GM19395 (cell line): ENCODE measurements at regions not wholly inside any gene's neighbourhood (a gene's known extent, or its start where the extent isn't known, plus 50 kb on each side); places are given as distances from the start of the nearest gene placed in this dataset.
"Not testable (repeated sequence)": the region's sequence is repeated elsewhere in the genome, so short reads cannot be mapped to it uniquely, and the experiment has no call there.

Source experiments
- ATAC-seq: cut with Tn5 transposase; IDR thresholded peaks from one replicate; pipeline ENCODE4 v1.9.1; 2021; ENCODE audit warnings: mild to moderate bottlenecking, moderate library complexity; ENCODE audit not compliant: unreplicated experiment

DNA sequence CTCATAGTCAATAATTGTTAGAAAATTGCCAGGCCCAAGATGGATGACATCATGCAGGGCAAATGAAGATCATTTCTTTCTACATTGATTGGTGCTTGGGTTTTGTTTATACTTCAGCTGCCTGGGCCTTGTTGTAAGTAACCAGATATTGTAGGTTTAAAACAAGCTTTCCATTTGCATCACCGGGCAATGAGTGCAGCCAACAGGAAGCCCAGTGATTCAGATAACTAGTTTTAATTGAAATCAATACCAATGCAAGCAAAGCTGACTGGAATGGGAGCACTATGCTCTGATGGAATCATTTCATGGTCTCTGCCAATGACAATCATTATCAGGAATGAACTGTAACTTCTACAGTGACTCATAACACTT is 279.3 kb downstream of the DUSP6 start:
- no peak for ATAC-seq

DNA sequence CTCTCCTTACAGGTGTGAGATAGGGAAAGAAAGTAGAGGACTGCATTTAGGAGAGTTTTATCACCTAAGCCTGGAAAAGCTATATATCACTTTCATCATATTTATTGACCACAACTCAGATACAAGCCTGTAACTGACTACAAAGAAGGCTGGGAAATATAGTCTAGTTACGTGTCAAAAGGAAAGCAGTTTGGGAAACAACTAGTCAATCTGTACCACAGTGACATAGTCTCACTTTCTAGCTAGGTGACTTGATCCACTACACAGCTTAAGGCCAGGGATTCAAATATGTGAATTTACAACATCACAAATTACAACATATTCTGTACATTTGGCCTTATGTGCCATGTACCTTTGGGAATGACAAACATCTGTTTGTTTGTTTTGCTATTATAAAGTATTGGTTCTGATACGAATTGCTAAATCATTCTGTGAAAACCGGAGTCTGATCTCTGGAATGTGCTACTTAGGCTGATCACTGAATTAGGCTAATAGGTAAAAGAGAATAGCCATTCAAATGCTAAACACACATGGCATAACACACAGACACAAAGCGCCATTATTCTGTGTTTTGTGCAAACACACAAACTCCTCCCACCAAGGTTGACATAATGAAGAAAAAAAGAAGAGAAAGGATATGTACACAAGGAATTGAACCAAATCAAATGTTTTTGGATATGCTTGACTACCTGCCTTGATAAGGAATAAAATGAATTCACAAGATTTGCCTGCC is 279.8 kb downstream of the DUSP6 start:
- ATAC-seq, result no peak

DNA sequence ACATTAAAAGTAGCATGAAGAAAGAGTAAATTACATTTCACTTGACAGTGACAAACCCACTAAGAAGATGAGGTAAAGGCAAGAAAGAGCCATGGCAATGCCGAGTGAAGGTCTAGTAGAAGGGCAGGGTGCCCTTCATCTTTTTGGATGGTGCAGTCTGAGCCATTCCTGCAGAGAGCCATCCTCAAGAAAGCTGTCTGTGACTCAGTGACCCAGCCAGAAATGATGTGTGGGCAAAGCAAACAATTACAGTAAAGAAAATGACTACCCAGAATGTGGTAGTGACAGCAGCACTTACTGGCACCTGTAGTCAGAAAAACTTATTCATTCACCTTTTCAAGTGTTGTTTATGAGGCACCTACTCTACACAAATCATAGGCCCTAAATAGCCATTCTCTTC is 281.7 kb downstream of the DUSP6 start:
- ATAC-seq, result no peak

DNA sequence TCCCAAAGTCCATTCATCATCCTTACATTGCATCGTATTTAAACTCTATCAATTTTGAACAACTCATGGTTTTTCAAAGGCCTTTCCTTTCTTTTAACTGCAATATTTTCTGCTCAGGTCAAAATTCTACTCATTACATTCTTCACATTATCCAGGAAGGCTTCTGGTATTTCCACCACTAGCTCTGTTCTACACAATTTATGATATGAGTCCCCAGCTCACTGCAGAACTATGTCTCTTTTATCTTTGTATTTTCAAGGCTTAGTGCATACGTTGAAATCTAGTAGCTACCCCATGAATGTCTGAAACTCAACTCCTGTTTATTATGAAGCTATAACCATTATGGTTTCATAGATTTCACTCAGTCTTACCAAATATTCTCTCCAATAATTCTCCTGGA is 282.9 kb downstream of the DUSP6 start:
- ATAC-seq, result no peak

DNA sequence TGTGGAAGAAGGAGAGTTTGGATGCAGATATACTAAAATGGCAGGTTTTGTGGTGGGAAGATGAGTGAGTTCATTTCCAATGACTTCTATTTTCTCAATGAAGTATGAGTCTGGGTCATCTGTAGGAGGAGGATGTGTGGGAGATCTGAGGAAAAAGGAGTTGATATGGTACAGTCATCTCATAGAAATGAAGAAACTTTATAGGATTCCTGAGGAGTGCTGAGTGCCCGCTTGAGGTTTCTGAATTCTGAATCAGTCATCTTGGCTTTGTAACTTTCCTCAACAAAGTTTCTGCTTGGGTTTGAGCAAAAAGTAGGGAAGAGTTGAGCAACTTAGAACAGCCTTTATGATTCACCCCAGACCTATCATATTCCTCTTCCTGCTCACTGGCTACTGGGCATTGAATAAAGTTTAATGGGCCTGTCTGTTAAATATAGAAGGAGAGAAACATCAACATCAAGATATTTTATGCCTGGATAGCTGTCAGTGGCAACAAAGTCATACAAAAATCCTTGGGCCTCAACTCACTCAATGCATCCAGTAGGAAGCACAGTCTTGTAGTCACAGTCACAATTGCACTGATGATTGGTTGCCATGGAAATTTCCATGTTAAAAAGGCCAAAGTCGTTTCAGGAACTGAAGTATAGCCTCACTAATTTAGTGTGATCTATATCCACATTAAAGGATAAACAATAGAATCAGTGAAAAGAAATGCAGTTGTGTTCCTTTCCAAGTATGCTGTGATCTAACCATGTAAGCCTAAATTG is 284.7 kb downstream of the DUSP6 start:
- no peak for ATAC-seq

DNA sequence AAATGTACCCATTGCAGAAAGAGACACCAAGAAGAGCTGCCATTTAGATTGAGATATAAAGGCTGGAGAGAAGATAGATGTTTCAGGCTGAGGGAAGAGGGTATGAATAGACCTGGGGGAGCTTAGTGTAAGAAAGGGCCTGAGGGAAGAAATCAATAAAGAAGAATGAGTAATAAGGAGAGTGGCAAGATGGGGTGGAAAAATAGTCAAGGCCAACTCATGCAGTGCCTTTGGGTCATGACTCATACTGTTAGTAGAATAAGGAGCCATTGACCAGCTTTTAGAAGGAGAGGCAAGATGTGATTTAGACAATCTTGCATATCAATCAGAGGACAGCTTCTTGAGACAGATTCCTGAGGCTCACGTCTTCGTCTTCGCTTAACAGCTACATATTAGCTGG is 287.5 kb downstream of the DUSP6 start:
- ATAC-seq, result no peak

DNA sequence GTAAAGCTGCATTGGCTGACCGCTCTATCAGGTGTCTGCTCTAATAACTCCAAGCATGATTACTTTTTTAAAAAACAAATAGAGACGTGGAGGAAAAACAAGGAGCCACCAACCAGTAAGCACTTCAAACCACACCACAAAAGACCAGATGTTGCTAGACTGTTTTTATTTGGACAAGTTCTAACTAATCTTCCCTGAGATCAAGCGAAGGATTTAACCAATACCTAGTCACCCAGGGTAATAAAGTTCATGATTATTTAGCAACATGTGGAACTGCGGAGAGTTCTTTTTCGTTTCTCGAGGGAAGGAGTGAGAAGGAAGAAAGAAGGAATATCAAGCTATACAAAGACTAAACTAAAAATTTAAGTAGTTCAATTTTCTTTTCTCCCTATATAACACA is 288.1 kb downstream of the DUSP6 start:
- ATAC-seq, result no peak

DNA sequence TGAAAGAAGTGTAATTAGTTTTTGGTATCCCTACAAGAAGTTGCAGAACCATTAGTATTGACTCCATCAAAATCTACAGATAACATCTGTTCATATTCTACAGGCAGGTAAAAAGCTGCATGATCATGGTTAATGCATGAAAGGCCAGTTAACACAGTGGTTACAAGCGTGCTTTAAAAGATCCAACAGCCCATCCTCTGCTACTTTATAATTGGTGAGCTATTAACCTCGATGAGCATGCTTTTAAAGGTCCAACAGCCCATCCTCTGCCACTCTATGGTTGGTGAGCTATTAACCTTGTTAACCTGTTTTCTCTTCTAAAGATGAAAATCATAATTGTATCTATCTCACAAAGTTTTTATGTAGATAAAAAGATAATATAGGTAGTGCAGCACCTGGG is 289.3 kb downstream of the DUSP6 start:
- ATAC-seq, result peak; percentile 73

DNA sequence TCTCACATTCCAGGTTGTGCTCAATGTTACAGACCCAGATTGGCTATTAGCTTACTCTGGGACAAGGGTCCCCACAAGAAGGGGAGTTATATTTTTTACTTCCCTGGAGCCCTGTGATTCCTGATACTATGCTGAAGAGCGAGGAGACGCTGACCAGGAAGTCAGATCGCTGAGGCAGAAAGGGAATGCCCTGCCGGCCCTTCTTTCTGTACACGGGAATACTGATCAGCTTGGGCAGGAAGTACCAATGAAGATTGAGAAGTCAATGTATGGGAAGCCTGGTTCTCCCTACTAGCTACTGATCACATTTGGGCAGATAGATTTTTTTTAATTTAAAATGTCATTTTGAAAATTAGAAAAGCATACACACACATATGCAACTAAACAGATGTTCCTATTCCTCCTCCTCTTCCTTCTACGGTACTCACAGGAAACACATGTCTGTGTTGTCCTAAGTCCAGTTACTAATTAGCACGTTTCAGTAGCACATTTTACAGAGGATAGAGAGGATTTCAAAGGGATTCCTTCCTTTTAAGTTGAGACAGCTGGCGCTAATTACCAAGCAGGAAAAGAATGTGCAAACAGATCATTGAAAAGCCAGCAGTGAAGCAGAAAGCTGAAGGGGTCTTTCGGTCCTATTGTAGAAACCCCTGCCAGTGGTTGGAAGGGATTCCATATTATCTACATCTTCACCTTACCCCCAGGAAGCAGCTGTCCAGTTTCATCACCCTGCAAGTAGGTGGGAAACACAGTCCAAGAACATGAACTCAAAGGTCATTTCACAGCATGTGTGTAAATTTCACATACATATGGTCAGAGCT is 292.4 kb downstream of the DUSP6 start:
- ATAC-seq, result no peak

DNA sequence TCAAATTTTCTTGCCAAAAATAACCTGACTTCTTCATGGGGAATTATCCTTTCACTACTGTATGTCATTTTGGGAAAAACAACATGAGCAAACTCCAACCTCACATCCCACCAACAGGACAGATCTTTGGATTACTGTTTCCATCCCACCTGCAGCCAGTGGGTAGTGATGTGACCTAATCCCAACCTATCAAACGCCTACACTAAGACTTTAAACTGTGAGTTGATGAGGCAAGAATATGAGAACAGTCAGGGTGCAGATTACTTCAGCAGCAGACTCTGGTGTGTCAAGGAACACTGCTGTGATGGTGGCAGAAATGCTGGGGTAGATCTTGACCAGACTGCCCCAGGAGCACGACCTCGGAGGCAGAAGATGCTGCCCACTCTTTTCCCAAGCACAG is 293.2 kb downstream of the DUSP6 start:
- no peak for ATAC-seq

DNA sequence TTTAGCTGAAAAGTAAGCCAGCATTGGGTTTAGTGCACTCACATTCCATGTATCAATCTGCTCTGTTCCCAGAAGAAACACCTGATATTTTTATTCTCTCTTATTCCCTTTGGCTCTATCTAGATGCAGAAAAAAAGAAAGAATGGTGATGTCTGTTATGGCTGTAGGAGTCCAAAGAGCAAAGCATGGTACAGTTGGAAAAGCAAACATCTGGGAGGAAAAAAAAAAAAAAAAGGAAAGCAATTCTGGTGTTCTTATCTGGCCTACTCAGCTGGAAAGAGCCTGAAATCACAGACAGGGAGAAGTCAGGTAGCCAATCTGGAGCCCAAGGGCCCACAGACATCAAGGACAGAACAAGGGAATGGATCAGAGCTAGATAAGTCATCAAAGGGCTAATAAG is 293.9 kb downstream of the DUSP6 start:
- no peak for ATAC-seq

DNA sequence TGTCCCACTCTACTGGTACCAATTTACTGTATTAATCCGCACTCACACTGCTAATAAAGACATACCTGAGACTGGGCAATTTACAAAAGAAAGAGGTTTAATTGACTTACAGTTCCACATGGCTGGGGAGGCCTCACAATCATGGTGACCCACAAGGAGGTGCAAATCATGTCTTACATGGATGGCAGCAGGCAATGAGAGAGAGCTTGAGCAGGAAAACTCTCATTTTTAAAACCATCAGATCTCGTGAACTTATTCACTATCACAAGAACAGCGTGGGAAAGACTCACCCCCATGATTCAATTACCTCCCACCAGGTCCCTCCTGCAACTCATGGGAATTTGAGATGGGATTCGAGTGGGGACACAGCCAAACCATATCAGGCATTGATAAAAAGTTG is 298.5 kb downstream of the DUSP6 start:
- not testable (repeated sequence) for ATAC-seq

DNA sequence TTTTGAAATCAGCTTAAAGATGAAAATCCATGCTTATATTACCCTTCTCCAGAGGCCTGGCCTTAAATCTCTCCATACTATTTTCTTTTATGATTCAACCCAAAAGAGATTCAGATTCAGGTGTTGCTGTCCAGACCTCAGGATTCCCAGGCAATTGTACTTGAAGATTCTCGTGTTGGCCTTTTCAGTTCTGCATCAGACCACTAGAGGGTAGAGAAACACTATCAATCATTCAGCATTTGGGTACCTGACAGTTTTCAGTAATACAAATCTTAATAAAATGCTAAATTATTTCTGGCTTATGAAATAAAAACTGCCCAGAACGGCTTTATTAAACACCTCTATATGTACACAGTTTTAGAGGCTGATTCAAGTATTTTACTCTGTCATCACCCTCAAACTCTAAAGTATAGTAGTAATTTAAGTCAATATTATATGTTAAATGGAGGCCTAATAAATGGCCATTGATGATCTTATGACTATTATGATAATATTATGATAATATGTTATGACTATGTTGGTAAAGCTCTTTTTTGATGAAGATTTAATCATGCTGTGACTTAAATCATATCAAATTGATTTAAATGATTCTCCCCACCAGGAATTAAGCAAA is 301.1 kb downstream of the DUSP6 start:
- peak; percentile 89 for ATAC-seq

DNA sequence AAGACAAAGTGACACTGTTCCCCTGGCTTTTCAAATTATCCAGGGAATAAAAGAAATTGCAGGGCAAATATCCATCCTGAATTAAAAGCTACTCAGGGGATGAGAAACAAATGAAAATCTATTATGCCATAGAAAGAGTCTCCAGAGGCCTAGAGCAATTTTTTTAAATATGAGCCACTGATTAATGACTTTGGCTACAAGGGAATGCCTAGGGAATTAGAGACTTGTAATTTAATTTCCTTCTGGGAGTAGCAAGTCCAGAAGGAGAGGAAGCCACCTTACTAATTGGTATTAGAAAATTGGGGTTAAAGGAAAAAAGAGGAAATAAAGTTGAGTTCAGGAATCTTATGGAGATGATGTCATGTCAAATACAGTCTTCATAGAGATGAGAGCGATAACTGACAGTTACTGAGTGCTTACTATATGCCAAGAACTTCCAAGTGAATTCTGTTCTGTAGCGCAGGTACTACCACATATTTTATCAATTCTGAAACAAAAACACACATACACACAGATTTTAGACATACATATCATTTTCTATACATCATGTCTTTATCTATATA is 304.4 kb downstream of the DUSP6 start:
- no peak for ATAC-seq

DNA sequence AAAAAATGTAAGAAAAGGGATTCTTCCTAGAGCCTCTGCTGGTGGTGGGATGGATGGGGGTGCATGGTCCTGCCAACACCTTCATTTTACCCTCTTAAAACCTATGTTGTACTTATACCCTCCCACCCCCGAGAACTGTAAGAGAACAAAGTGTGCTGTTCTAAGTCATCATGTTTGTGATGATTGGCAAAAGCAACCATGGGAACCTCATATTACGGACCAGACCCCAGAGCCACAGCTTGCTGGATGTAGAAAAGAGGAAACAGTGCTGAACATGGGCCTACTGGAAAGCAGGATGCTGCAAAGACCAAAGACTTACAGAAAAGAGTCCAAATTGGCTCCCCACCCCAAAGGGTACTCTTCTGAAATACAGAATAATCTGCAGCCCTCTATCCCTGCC is 311.2 kb downstream of the DUSP6 start:
- no peak for ATAC-seq

DNA sequence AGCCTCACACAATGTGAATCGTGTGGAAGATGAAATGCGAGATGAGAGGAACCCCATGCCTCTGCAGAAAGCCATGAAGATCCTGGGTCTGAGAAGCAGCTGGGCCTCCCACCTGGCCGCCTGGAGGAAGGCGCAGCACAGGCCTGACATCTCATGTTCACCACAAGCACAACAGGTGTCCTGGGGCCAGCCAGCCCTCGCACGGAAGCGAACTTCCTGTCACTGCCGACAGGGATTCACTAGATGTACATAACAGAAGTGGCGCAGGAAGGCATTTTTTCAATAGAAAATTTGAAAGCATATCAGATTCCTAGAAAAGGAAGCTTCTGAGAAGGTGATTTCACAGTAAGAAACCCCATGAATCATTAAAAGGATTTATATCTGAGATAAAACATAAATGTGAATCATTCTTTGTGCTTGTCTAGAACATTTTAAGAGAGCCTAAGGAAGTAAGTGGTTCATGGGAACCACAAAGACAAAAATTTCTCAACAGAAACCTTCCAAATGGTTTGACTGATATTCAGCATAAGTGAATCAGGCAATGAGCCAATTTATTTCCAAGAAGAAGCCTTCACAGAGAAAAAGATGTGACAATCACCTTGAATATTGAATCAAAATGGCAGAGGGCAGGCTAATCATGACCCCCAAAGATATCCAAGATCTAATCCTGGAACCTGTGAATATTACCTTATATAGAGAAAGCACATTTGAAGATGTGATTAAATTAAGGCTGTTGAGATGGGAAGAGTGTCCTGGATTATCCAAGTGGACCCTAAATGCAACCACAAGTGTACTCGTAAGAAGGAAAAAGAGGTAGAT is 311.9 kb downstream of the DUSP6 start:
- peak; percentile 97 for ATAC-seq

DNA sequence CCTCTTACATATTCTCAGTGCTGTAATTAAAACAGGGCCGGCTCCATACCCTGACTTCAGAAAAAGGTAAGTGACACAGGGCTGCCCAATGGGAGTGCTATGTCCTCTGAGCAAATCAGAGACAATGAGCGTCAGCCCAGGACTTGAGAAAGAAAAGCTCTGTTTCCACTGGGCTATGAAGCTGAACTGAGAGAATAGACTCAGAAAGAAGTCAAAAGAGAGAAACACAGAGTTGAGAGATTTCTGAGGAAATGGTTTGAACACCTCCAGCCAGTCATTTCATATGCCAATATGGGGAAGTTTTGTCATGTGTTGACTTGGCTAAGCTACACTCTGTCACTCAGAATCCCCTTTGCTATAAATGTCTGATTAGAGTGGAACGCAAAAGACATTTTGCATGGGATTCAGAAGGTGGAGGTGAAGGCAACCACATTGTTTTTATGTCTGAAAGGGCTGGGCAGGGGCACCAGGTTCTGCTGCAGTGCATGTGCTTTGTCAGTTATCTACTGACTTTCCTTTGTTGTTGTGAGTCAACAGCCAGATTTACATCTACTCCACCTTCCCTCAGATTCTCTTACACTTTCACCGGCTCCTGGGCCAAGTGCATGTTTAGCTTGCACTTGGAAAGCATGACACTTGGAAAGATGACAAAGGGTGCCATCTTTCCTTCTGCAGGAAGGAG is 313.3 kb downstream of the DUSP6 start:
- ATAC-seq, result peak; percentile 48

DNA sequence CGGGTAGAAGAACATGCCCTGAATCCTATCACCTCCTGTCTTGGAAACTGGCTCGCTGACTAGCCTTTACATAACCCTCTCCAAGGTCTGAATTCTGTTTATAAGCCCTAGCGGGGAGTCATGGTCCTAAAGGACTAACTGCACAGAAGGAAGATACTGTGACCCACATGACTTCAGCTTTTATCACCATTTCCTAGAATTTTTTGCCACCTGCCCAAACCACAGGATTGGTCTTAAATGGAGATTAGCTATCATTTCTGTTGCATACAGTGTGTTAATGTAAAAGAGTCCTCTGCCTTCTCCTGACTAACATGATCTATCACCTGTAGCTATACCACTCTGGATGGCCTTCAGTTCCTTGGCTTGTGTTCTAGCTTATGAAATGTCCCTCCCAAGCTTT is 319.2 kb downstream of the DUSP6 start:
- no peak for ATAC-seq

DNA sequence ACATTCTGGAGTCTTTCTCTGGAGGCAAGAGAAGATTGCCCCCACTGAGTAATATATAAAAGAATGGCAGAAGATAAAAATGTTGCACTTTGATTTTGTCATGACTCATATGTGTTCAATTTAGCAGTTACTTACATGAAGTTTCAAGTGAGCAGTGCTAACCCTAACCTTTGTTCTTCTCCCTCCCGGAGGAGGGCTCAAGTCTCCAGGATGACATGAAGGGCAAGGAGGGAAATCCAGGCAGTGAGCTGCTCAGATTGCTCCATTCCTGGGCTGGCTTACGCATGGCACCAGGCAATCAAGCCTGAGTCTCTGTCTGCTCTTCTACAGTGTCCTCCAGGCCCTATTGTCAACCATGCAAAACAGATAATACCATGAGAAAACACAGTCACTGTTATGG is 322.3 kb downstream of the DUSP6 start:
- no peak for ATAC-seq

DNA sequence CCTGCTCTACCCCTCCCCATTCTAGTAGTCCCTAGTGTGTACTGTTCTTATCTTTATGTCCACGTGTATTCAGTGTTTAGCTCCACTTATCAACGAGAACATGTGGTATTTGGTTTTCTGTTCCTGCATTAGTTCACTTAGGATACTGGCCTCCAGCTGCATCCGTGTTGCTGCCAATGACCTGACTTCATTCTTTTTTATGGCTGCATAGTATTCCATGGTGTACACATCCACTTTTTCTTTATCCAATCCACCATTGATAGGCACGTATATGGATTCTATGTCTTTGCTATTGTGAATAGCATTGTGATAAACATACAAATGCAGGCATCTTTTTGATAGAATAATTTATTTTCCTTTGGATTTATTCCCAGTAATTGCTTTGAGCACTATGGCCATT is 327.7 kb downstream of the DUSP6 start:
- ATAC-seq, result no peak
